ELR (cell line): ENCODE measurements at regions not wholly inside any gene's neighbourhood (a gene's known extent, or its start where the extent isn't known, plus 50 kb on each side); places are given as distances from the start of the nearest gene placed in this dataset.
A peak's percentile ranks its signal among the peaks of the same experiment; 100 is the strongest.
"Not testable (repeated sequence)": the region's sequence is repeated elsewhere in the genome, so short reads cannot be mapped to it uniquely, and the experiment has no call there.

Experiments
- DNase-seq: peaks from one replicate; pipeline ENCODE4 v3.0.0-alpha.2; 2015; ENCODE audit warnings: low read depth

- no peak for DNase-seq
Measured at GRCh38 chr6:153984811-153985210, 54.2 kb upstream of the OPRM1 start.

DNA sequence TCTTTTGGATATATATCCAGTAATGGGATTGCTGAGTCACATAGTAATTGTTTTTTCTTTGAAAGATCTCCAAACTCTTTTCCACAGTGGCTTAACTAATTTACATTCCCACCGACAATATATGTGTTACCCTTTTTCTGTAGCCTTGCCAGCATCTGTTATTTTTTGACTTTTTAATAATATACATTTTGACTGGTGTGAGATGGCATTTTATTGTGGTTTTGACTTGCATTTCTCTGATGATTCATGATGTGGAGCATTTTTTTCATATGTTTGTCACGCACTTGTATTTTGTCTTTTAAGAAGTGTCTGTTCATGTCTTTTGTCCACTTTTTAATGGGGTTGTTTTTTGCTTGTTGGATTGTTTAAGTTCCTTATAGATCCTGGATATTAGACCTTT, 58.9 kb upstream of the OPRM1 start:
- peak; percentile 50 for DNase-seq

- not testable (repeated sequence) for DNase-seq
Measured at GRCh38 chr6:153978911-153979548, 60.0 kb upstream of the OPRM1 start.

DNA sequence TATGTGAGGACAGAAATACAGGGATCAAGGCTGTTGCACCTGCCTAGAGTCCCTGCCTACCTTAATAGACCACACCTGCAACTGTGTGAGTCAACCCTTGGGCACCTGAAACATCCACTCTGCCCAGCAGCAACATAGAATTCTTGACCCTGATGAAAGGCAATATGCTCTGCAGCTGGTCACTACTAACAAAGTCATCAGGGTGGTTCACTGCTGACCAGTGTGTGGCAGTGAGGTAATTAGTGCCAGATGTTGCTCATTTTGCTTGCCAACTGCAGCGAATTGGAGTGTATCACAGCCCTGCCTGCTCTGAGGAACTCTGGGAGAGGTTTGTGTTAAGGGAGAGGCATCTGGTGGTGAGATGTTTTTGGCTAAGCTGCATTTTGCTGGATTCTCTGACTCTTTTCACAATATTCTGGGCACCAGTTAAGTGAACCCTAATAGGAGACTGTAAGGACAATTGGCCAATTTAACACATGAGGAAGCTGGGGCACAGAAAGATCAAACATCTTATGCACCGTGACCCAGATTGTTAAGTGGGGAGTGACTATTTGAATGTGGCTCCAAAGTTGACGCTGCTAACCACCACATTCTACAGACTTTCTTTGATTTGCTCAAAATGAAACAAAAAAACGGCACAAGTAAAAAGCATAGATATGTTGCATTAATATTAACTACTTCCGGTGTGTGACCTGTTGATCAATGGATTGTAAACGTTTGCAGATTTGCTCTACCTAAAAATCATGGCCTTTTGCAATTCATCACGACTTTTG, 61.9 kb upstream of the OPRM1 start:
- peak; percentile 30 for DNase-seq

GRCh38 chr6:153966001-153966400, 73.0 kb upstream of the OPRM1 start:
- peak; percentile 27 for DNase-seq

- no peak for DNase-seq
Measured at GRCh38 chr6:153963352-153963751, 75.7 kb upstream of the OPRM1 start.

DNA sequence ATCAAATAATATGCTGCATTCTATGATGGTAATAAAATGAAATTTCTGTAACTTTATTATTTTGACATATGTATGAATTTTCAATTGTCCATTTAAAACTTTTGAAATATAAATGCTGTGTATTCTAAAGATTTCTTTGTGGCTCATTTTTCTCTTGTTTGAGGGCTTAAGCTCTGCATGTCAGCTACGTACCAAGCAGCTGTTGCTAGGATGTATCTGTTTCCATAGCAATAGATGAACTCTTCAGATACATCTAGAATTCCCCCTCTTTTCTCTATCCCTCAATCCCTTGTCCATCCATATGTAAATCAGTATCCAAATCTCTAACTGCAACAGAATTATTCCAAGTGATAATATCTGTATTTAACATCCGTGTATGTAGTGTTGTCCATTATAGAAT, 76.5 kb upstream of the OPRM1 start:
- DNase-seq = no peak

GRCh38 chr6:153960741-153961140, 78.3 kb upstream of the OPRM1 start:
- DNase-seq = no peak

GRCh38 chr6:153960281-153960680, 78.8 kb upstream of the OPRM1 start:
- no peak for DNase-seq

- peak; percentile 23 for DNase-seq
Measured at GRCh38 chr6:153959276-153959675, 79.8 kb upstream of the OPRM1 start.

GRCh38 chr6:153958860-153959259, 80.2 kb upstream of the OPRM1 start:
- DNase-seq = no peak

DNA sequence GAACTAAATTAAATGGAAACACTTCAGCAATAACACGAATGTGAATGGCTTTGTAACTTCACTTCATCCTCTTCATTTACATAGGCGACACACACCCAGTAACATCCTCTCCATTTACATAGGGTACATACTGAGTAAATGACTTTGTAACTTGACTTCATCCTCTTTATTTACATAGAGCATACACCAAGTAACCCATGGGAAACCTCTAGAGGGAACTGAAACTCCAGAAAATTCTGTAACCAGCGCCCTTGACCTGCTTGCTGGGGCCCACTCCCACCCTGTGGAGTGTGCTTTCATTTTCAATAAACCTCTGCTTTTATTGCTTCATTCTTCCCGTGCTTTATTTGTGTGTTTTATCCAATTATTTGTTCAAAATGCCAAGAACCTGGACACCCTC, 81.6 kb upstream of the OPRM1 start:
- no peak for DNase-seq

- DNase-seq = peak; percentile 69
Measured at GRCh38 chr6:153956808-153957207, 82.2 kb upstream of the OPRM1 start.

- no peak for DNase-seq
Measured at GRCh38 chr6:153949616-153950015, 89.4 kb upstream of the OPRM1 start.

GRCh38 chr6:153947808-153948447, 91.1 kb upstream of the OPRM1 start:
- peak; percentile 37 for DNase-seq

- DNase-seq = no peak
Measured at GRCh38 chr6:153944201-153944600, 94.8 kb upstream of the OPRM1 start.

DNA sequence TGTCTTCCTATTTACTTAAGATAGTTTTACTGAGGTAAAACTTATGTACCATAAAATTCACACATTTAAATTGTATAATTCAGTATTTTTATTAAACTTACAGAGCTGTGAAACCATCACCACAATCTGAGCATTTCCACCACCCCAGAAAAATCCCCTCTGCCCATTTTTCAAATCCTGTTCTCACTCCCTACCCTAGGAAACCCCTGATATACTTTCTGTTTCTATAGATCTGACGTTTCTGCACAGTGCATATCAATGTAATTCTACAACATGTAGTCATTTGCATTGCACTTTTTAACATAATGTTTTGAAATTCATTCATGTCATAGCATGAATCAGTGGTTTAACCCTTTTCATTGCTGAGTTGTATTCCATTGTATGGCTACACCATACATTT, 96.7 kb upstream of the OPRM1 start:
- no peak for DNase-seq

DNA sequence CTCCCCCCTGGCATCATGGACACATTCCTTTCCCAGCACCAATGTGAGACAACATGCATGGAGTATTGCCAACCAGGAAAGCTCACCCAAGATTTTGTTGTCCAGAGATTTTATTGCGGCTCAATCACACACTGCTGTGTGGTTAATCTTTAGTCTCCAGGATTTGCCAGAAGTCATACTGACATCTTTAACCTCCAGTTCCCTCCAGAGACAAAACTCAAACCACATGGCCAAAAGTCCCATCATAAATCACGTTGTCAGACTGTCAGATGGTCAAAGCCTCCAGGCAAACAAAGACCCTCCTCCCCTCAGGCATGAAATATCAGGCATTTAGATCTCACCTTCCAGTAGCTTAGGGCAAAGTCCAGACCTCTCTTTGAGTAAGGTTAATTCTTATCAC, 97.3 kb upstream of the OPRM1 start:
- no peak for DNase-seq

GRCh38 chr6:153938876-153939275, 100.2 kb upstream of the OPRM1 start:
- DNase-seq = no peak

DNA sequence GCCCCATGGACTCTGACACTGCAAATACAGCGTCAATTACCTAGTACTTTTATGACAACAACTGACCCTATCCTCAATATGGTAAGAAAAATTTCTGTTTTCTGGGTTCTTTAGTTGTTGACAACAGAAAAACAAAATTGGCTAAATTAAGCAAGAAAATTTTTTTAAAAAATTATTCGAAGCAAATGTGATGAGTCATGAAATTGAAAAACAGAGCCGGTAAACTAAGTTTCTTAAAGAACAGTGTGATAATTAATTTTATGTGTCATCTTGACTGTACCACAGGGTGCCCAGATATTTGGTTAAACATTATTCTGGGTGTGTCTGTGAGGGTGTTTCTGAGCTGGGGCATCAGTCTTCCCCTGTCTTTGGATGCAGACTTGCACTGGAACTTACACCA, 107.6 kb upstream of the OPRM1 start:
- no peak for DNase-seq

DNA sequence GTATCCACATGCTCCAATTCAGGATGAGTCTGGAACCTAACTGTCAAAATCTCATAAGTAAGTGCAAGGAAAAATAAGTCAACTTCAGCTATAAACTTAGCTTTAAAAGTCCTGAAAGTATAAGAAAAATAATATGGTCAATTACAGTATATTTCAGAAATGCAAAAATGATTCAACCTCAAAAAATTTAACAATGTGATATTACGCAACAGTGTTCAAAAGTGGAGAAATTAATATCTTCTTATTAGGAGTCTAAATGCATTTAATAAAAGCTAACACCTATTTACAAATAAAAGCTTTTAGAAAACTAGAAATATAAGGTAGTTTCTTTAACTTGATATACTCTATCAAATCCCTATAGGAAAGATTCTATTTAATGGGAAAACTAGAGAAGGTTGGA, 111.2 kb upstream of the OPRM1 start:
- no peak for DNase-seq

- no peak for DNase-seq
Measured at GRCh38 chr6:153898360-153899059, 140.5 kb upstream of the OPRM1 start.

DNA sequence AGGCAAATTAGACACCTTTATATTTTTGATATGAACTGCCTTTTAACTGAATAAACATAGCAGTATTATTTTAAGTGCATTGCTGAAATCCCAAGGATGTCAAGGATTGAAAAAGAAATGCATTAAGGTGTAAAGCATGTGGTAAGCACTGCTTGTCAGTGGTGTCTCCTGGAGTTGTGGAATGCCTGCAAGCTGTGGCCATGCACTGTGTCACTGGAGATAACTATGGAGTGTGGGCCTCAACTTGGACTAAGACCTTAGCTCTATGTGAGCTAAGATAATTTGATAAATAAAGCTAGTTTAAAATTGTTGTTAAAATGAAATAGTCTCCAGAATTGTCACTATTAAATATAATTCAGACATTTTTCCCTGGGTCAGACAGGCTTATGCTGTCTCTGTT, 156.6 kb upstream of the OPRM1 start:
- DNase-seq = no peak
